Type B pancreatic cell (in vitro differentiated cells): ENCODE measurements at regions not wholly inside any gene's neighbourhood (a gene's known extent, or its start where the extent isn't known, plus 50 kb on each side); places are given as distances from the start of the nearest gene placed in this dataset.

Source experiments
- DNase-seq: peaks from one replicate; pipeline ENCODE4 v3.0.0; 2021; ENCODE audit warnings: mixed read lengths; ENCODE audit not compliant: unreplicated experiment; ENCODE audit errors: extremely low spot score
- H3K27ac Mint-ChIP-seq: 2 replicates; pipeline ENCODE4 v1.8.0; 2021; ENCODE audit warnings: mild to moderate bottlenecking, mixed read lengths
- H3K27me3 Mint-ChIP-seq: 2 replicates; pipeline ENCODE4 v1.8.0; 2021; ENCODE audit warnings: mixed read lengths
- H3K36me3 Mint-ChIP-seq: 2 replicates; pipeline ENCODE4 v1.8.0; 2021; ENCODE audit warnings: mixed read lengths
- H3K4me1 Mint-ChIP-seq: one replicate; pipeline ENCODE4 v1.8.0; 2021; ENCODE audit warnings: mixed read lengths; ENCODE audit not compliant: unreplicated experiment
- H3K4me3 Mint-ChIP-seq: 2 replicates; pipeline ENCODE4 v1.8.0; 2021; ENCODE audit warnings: mild to moderate bottlenecking, mixed read lengths
- H3K9me3 Mint-ChIP-seq: 2 replicates; pipeline ENCODE4 v1.8.0; 2021; ENCODE audit warnings: mixed read lengths
- CTCF ChIP-seq: fragments of 200-600 bp; sonication (generic); conservative IDR thresholded peaks from 2 replicates; pipeline ENCODE4 v1.5.0; 2021; ENCODE audit warnings: antibody characterized with exemption, mild to moderate bottlenecking

- Mint-ChIP-seq H3K4me3 (no peak overlapping the region), H3K9me3 (no peaks in the 10 kb centered on the region), H3K4me1 (peaks cover 26% of the 10 kb centered on the region), H3K27me3 (no peaks in the 10 kb centered on the region), H3K36me3 (no peaks in the 10 kb centered on the region), H3K27ac (no peak overlapping the region)
- DNase-seq = no peak
- TF ChIP-seq CTCF = no peak
Measured at GRCh38 chr16:85375282-85375681, 237.8 kb upstream of the GSE1 start.

- peaks cover 34% of the 10 kb centered on the region for H3K4me1 Mint-ChIP-seq
- no peaks in the 10 kb centered on the region for H3K27me3 Mint-ChIP-seq
Measured at GRCh38 chr16:85376292-85377095, 236.6 kb upstream of the GSE1 start.

GRCh38 chr16:85377388-85378144 lies 235.6 kb upstream of the GSE1 start:
- no peak for TF ChIP-seq CTCF
- H3K4me3 Mint-ChIP-seq = no peak overlapping the region
- no peaks in the 10 kb centered on the region for H3K9me3 Mint-ChIP-seq
- no peak for DNase-seq
- H3K4me1 Mint-ChIP-seq = peaks cover 41% of the 10 kb centered on the region
- no peaks in the 10 kb centered on the region for H3K27me3 Mint-ChIP-seq
- H3K36me3 Mint-ChIP-seq = no peaks in the 10 kb centered on the region
- no peak overlapping the region for H3K27ac Mint-ChIP-seq

More at GRCh38 chr16:85376292-85377095, 236.6 kb upstream of the GSE1 start:
- Mint-ChIP-seq H3K9me3 (no peaks in the 10 kb centered on the region), H3K27ac (no peak overlapping the region), H3K4me3 (no peak overlapping the region), H3K36me3 (no peaks in the 10 kb centered on the region)
- no peak for DNase-seq
- no peak for TF ChIP-seq CTCF

- no peaks in the 10 kb centered on the region for H3K36me3 Mint-ChIP-seq
- H3K27ac Mint-ChIP-seq = no peak overlapping the region
- H3K4me1 Mint-ChIP-seq = peaks cover 48% of the 10 kb centered on the region
Measured at GRCh38 chr16:85378145-85379040, 234.7 kb upstream of the GSE1 start.

More at GRCh38 chr16:85378145-85379040, 234.7 kb upstream of the GSE1 start:
- DNase-seq = no peak
- no peak for TF ChIP-seq CTCF
- Mint-ChIP-seq H3K4me3 (no peak overlapping the region), H3K27me3 (peaks cover 3% of the 10 kb centered on the region), H3K9me3 (no peaks in the 10 kb centered on the region)
